Skin epidermis (tissue), 12 donors: ENCODE measurements at regions not wholly inside any gene's neighbourhood (a gene's known extent, or its start where the extent isn't known, plus 50 kb on each side); places are given as distances from the start of the nearest gene placed in this dataset.
A peak's percentile ranks its signal among the peaks of the same experiment; 100 is the strongest.
"Not testable (repeated sequence)": the region's sequence is repeated elsewhere in the genome, so short reads cannot be mapped to it uniquely, and the experiment has no call there.

ENCODE experiments used
- H3K27ac ChIP-seq, 21 experiments: fragments of 200-600 bp; sonication (generic) in 11 of 21; one replicate each; pipeline ENCODE4 v1.5.0; 2020; ENCODE audit warnings: mild to moderate bottlenecking in 3 of 21, inconsistent platforms in 2 of 21, moderate library complexity in 2 of 21
- H3K4me3 ChIP-seq, 7 experiments: fragments of 200-600 bp; sonication (generic) in 2 of 7; one replicate each; pipeline ENCODE4 v1.5.0; 2020; ENCODE audit warnings: inconsistent platforms in 2 of 7, mild to moderate bottlenecking in 2 of 7, moderate library complexity in 1 of 7

DNA sequence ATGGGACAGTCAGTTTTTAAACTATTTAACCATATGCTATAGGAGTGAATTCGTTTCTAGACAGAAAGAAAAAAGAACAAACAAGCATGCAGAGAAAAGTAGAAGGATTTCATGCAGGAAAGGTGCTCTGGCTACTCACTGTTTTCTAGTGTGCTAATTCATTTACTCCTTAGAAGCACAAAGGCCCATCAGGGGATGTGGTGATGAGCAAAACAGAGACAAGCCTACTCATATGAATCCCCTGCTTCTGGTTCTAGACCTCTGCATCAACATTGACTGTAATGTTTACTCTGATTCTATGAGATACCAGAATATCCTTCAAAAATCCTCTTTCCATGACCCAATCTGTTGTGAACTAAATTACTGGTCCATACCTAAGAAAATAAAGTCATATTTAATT, 801.9 kb downstream of the PLOD2 start:
- Histone ChIP-seq H3K4me3 (no peak overlapping the region), H3K27ac (no peak overlapping the region)

- H3K27ac ChIP-seq = no peak overlapping the region
- no peak overlapping the region for H3K4me3 ChIP-seq
These were observed 792.2 kb downstream of the PLOD2 start for GRCh38 chr3:145368748-145369147.

DNA sequence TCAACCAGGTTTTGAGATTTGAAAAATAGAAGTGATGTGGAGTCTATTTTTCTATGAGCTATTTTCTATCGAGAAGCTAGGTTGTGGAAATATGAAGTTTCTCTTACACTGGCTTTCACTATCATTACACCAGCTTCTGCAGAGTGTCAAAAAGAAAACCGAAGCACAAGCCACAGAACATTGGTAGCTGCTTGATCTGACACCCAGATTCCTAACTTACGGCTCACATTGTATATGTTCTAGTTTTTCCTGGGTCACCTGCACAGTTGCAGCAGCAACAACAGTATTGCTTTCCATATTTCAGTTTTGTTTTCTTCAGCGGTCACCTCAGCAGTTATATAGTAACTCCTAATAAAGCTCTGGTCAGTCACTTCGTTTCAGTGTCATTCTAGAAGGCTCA, 790.1 kb downstream of the PLOD2 start:
- H3K27ac ChIP-seq = no peak overlapping the region

GRCh38 chr3:145377301-145377700, 783.7 kb downstream of the PLOD2 start:
- no peak overlapping the region for H3K4me3 ChIP-seq
- peak overlapping the region in 1 of 21 experiments; percentile 4 for H3K27ac ChIP-seq

More for the DNA sequence above, 790.1 kb downstream of the PLOD2 start:
- H3K4me3 ChIP-seq = no peak overlapping the region

- Histone ChIP-seq H3K4me3 (no peak overlapping the region), H3K27ac (no peak overlapping the region)
These were observed 777.6 kb downstream of the PLOD2 start for GRCh38 chr3:145383416-145383815.

DNA sequence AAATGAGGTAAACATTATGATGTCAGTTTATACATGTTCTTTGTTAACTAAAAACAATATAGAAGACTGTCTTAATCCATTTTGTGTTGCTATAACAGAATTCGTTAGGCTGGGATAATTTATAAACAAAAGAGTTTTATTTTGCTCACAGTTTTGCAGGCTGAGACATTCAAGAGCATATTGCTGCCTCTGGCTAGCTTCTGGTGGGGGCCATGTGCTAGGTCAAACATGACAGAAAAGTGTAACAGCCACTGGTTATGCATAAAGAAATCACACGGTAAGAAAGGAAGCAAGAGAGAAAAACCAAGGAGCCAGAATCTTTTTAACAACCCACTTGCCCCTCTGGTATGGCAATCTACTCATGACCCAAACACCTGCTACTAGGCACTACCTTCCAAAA, 776.7 kb downstream of the PLOD2 start:
- no peak overlapping the region for H3K4me3 ChIP-seq
- H3K27ac ChIP-seq = no peak overlapping the region

GRCh38 chr3:145387211-145387610, 773.8 kb downstream of the PLOD2 start:
- H3K4me3 ChIP-seq = no peak overlapping the region
- no peak overlapping the region for H3K27ac ChIP-seq

- no peak overlapping the region for H3K27ac ChIP-seq
- no peak overlapping the region for H3K4me3 ChIP-seq
These were observed 765.6 kb downstream of the PLOD2 start for GRCh38 chr3:145395421-145395820.

DNA sequence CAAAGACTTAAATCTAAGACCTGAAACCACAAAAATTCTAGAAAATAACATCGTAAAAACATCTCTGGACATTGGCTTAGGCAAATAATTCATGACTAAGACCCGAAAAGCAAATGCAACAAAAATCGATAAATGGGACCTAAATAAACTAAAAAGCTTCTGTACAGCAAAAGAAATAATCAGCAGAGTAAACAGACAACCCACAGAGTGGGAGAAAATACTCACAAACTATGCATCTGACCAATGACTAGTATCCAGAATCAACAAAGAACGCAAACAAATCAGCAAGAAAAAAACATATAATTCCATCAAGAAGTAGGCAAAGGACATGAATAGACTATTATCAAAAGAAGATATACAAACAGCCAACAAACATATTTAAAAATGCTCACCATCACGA, 749.4 kb downstream of the PLOD2 start:
- Histone ChIP-seq H3K4me3 (no peak overlapping the region), H3K27ac (no peak overlapping the region)

DNA sequence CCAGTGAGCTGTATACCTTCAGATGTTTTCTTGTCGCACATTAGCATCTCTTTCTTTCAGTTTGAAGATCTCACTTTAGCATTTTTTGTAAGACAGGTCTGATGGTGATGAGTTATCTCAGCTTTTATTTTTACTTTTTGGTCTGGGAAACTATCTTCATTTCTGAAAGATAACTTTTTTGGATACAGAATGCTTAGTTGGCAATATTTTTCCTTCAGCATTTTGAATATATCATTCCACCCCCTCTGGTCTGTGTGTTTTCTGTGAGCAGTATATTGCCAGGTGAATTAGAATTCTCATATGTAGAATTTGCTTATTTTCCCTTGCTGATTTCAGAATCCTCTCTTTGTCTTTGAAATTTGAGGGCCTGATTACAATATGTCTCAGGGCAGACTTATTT, 743.3 kb downstream of the PLOD2 start:
- Histone ChIP-seq H3K27ac (no peak overlapping the region), H3K4me3 (no peak overlapping the region)

- Histone ChIP-seq H3K4me3 (no peak overlapping the region), H3K27ac (no peak overlapping the region)
These were observed 738.4 kb downstream of the PLOD2 start for GRCh38 chr3:145422556-145422955.

DNA sequence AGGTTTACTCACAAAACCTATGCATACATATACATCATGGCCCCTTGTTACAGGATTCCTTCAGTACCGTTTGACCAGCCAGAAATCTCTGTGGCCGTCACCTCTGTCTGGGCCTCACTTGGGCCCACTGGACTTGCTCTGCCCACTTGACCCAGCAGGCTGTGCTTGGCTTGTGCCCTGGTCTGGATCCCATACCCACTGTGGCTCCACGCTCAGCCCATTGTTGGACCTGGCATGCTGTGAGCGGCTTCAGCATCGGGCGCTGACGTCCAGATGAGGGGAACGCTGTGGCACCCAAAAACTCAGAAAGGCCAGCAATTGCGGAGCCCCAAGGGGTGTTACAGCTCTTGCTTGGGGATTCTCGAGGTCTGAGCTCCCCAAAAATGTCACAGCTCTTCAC, 733.6 kb downstream of the PLOD2 start:
- H3K27ac ChIP-seq = no peak overlapping the region

DNA sequence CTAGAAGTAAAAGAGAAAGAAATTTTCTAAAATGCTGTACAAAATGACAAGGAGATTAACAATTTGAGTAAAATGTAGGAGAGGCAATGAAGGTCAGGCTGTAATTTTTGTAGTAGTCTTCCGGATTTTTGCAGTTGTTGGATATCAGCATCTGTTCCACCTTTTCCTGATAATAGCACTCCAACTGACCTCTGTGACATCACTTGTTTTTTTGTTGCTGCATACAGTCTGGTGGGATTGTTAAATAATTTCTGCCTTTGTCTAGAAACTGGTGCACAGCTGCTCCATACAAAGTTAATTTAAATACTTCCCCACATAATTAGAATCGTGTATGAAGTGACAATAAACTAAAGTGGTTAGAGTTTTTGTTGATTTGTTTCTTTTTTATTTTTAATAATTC, 731.4 kb downstream of the PLOD2 start:
- H3K27ac ChIP-seq = no peak overlapping the region

More for the DNA sequence above, 733.6 kb downstream of the PLOD2 start:
- no peak overlapping the region for H3K4me3 ChIP-seq

GRCh38 chr3:145448436-145448835, 712.5 kb downstream of the PLOD2 start:
- Histone ChIP-seq H3K27ac (no peak overlapping the region), H3K4me3 (no peak overlapping the region)

More for the DNA sequence above, 731.4 kb downstream of the PLOD2 start:
- H3K4me3 ChIP-seq = no peak overlapping the region

GRCh38 chr3:145450018-145450682, 710.8 kb downstream of the PLOD2 start:
- H3K27ac ChIP-seq = no peak overlapping the region
- H3K4me3 ChIP-seq = no peak overlapping the region

DNA sequence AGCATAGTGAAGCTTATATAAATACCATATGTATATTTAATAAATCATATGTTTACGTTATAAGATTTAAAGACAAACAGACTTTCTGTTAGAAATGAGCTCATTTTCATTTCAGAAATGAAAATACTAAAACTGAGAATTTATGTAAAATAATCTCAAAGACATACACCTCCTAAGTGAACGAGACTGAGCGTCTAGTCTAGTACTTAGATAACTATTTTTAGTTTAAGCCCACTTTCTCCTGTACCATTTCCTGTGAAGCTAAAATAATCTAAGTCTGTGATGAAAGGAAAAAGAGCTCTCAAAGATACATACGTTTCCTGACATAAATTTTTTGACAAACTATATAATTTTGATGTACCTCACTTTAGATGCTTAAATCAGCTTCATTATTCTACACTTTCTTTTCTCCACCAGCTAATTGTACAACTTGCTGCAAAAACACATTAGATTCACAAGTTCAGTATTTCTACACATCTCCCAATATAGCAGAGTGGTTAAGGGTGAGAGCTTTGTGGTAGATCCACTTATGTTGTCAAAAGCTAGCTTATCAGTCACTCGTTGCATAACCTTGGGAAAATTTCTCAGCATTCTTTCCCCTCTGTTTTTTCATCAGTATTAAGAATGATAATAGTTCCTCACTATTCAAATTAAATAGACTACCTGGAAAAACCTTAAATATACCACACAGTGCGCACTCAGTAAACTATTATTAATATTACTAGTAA, 703.0 kb downstream of the PLOD2 start:
- Histone ChIP-seq H3K4me3 (no peak overlapping the region), H3K27ac (no peak overlapping the region)

- not testable (repeated sequence) for H3K27ac ChIP-seq, H3K4me3 ChIP-seq
These were observed 701.3 kb downstream of the PLOD2 start for GRCh38 chr3:145459681-145460080.

GRCh38 chr3:145471976-145472375, 689.0 kb downstream of the PLOD2 start:
- H3K4me3 ChIP-seq = no peak overlapping the region
- H3K27ac ChIP-seq = no peak overlapping the region

GRCh38 chr3:145482735-145483134, 678.2 kb downstream of the PLOD2 start:
- not testable (repeated sequence) for H3K4me3 ChIP-seq, H3K27ac ChIP-seq

GRCh38 chr3:145483992-145484391, 677.0 kb downstream of the PLOD2 start:
- H3K27ac ChIP-seq = no peak overlapping the region

DNA sequence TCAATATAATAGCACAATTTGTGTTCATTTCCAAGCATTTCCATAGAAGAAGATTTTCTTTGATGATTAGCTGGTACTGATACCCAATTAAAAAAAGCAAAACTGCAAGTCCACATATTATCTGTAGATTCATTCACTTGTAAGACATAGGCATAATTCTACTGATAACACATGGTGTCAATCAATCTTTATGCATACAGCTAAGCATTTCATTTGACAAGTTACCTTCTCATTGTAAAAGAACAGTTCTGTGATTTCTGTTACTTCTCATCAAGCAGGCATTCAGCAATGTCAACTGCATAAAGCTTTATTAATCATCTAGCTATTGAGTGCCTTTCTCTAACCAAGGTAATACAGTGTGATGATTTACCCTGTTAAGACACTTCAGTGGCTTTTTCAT, 672.0 kb downstream of the PLOD2 start:
- H3K4me3 ChIP-seq = no peak overlapping the region
- H3K27ac ChIP-seq = no peak overlapping the region

More at GRCh38 chr3:145483992-145484391, 677.0 kb downstream of the PLOD2 start:
- no peak overlapping the region for H3K4me3 ChIP-seq
